Activated CD8-positive, alpha-beta memory T cell treated with anti-CD3 and anti-CD28 coated beads for 1 hour (primary cell): ENCODE measurements at regions not wholly inside any gene's neighbourhood (a gene's known extent, or its start where the extent isn't known, plus 50 kb on each side); places are given as distances from the start of the nearest gene placed in this dataset.
"Not testable (repeated sequence)": the region's sequence is repeated elsewhere in the genome, so short reads cannot be mapped to it uniquely, and the experiment has no call there.

ENCODE experiments used
- DNase-seq, 2 donors: peaks; one replicate each; pipeline ENCODE4 v3.0.0-alpha.2; 2020; ENCODE audit warnings: low read depth in 1 of 2; ENCODE audit errors: extremely low read depth in 1 of 2

DNA sequence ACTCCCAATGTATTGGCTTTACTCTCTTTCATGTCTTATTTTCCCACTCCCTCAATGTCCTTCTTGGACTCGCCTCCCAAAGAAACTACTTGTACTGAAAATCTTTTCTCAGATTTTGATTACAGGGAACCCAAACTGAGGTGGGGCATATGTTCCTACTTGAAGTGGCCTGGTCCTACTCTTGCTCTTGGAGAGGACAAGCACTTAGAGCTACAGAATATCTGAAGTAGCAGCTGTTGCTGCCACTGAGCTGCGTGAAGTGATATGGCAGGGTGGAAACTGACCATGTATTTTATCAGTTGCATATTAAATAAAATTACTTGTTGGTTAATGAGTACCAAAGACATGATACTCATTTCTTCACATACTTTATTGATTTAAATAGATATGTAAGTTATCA lies 129.5 kb downstream of the TSEN15 start:
- DNase-seq = no peak

DNA sequence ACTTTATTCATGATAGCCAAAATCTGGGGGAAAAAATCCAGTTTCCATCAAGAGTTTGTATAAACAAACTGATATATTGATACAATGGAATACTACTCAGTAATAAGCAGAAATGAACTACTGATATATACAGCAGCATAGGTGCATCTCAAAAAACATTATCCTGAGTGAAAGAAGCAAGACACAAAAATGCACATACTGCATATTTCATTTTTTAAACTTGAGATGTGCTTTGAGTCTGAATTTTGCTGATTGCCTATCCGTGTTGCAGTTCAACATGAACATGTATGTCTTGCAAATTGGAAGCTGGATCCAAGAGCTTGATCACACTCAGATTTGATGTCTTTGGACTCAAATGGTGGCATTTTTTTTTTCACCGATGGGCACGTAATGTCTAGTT lies 132.4 kb downstream of the TSEN15 start:
- no peak for DNase-seq

DNA sequence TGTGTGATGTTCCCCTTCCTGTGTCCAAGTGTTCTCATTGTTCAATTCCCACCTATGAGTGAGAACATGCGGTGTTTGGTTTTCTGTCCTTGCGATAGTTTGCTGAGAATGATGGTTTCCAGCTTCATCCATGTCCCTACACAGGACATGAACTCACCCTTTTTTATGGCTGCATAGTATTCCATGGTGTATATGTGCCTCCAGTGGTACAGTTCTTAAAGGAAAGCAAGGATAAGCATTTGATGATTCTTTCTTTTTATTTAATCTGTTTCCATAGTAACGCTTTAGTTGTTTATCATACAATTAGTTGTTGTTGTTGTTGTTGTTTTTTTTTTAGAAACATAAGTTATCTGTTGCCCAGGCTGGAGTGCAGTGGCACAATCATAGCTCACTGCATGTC lies 133.1 kb downstream of the TSEN15 start:
- DNase-seq = not testable (repeated sequence)

DNA sequence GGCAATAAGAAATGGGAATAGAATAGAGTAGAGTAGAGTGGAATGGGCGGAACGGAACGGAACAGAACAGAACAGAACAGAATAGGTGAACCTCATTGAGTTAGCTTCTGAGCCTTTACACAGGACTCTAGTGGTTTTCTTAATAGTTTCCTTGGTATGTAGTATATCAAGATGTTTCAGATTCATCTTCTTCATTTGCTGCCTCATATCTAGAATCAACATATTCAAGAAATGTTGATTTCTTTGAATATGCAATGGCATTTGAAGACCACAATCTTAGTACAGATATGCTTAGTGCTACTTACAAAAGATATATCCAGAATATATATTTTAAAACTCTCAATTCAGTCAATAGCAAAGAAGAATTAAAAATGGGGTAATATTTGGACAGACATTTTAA lies 133.8 kb downstream of the TSEN15 start:
- DNase-seq = no peak

DNA sequence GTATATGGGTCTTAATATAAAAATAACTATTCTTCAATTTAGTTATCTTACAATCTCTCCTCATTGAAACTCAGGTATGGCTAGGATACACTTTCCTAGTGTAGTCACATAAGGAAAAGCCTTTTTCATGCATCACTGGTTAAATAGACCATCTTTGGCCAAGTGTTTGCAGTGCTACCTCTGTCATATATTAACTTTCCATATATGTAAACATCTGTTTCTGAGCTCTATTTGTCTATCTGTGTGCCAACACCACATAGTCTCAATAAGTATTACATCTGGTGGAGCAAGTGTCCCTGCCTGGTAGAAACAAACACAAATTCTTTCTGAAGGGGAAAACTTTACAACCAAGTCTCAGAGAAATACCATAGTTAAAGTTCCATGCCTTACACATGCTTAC lies 134.6 kb downstream of the TSEN15 start:
- DNase-seq = no peak

DNA sequence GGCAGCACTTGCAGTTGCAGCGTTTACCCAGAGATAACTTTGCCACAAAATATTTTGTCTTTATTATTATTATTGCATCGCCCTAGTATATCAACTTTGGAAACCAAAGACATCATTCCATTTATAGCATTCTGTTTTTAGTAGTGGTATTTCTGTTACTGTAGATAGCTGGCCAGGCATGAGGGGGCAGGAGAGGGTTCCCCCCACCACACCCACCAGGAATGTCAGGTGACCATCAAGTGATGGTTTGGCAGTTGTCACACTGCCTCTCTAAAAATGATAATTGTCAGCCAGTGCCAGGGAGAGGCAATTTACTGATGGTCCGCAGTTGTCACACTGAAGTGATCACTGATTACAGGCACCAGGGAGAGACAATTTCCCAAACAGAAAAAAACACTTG lies 135.6 kb downstream of the TSEN15 start:
- DNase-seq = no peak

DNA sequence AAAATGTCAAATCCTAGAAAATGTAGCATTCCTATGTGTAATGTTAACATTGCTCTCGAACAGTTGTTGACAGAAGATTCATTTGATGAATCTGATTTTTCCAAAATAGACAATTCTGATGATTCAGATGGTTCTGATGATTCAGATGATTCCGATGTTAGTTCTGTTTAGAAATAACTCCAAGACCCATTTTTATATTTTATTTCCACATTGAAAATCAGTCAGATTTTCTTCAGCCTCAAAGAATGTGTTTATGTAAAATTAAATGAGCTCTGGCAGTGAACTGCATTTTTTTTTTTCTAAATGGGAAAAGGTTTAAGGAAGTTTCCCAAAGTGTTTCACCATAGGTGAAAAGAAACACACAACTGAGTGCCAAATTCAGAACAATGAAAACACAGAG lies 136.5 kb downstream of the TSEN15 start:
- no peak for DNase-seq

DNA sequence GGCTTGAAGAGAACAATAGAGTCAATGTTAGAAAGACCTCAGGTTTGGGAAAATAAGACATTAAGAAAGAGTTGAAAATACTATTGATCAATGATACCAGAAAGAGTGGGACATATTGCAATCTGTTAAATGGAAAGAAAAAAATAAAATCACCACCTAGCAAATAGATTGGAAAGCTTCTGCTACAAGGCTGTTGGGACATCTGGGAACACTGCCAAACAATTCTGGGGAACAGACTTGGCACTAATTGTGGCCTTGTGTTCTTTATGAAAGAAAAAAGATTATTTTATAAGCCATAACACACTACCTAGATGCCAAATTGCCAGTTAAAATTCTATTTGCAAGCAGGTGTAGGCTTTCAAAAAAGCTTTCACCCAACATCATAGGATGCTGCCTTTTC lies 137.8 kb downstream of the TSEN15 start:
- DNase-seq = no peak

DNA sequence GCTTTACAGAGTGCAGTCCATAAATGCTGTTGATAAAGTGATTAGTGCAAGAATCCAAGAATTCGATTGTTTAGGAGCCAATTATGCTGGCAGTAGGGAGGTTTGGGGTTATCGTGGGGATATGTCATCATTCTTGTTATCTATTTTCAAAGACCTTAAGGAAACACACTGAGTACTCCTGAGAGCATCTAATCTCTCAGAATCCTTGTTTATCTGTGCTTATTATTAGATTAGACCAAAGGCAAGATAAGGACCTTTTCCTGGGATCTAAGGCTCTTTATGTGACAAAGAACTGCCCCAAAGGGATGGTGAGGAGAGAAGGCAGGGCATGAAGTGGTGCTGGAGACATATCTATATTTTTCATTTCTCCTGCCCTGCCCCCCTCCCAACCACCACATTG lies 139.1 kb downstream of the TSEN15 start:
- no peak for DNase-seq

DNA sequence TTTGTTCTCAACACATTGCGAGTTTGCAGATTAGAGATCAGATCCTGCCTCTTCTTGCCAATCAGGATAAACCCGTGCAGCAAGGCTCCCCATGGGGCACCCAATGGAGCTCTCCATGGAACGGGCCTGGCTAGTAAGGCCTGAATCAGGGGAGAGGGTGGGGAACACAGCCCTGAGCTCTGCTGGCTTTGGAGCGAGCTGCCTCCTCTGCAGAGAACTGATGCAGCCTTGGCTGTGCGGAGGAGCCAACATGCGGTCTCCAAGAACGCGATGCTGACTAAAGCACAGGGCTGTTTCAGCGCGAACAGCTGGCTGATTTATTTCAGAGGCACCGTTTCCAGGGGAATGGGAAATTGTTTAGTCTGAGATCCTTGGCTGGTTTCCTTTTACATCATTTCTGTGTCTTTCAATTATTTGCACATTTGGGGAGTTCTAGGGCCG lies 139.7 kb downstream of the TSEN15 start:
- DNase-seq = no peak

DNA sequence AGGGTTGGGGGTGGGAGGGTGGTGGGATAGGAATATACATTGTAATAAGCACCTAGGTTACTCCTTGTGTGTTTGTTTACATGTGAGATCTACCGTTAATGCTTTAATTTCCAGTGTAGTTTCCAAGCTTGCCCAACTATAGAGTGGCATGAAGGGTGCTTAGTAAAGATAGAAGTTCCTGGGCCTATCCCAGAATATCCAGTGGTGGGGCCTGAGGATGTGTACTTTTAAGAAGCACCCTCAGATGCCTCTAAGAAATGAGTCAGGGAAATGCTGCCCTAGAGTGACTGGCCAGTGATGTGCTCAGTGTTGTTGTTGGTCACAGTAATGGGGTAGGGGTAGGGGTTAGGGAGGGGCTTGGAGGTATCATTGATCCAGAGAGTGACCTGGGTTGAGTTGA lies 141.3 kb downstream of the TSEN15 start:
- no peak for DNase-seq

DNA sequence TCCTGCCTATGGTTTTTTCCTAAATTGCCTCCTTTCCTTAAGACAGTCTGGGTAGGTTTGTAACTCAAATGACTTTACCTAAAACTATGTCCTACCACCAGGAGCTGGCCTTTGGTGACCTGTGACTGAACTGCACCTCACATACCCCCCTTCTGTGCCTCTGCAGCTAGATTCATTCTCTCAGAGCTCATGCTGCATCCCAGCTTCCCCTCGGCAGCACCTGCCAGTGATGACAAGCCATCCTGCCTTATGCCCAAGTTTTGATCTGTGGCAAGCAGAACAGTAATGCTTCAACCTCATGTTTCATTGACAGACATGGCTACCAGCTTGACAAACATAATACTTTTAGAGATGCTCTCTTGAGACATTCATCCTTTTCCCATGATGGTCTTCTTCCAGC lies 141.9 kb downstream of the TSEN15 start:
- DNase-seq = no peak

DNA sequence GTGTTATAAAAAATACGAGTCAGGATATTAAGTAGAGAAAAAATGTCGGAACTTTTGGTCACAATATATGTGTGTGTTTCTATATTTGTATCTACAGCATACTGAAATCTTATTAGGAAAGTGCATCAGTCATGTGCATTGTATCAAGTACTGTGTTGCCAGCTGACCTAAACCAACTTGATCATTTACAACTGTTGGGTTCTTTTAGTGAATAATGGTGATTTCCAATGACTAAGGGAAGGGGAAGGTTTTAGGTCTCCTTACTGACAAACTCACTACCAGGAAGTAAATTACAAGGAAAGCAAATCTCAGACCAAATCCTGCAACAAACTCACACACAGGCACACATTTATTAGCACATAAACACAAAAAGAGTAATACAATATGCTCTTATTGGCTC lies 142.7 kb downstream of the TSEN15 start:
- no peak for DNase-seq

DNA sequence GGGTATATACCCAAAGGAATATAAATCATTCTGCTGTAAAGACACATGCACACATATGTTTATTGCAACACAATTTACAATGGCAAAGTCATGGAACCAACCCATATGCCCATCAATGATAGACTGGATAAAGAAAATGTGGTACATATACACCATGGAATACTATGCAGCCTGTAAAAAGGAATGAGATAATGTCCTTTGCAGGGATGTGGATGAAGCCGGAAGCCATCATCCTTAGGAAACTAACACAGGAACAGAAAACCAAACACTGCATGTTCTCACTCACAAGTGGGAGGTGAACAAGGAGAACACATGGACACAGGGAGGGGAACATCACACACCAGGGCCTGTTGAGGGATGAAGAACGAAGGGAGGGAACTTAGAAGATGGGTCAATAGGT lies 144.2 kb downstream of the TSEN15 start:
- DNase-seq = not testable (repeated sequence)

DNA sequence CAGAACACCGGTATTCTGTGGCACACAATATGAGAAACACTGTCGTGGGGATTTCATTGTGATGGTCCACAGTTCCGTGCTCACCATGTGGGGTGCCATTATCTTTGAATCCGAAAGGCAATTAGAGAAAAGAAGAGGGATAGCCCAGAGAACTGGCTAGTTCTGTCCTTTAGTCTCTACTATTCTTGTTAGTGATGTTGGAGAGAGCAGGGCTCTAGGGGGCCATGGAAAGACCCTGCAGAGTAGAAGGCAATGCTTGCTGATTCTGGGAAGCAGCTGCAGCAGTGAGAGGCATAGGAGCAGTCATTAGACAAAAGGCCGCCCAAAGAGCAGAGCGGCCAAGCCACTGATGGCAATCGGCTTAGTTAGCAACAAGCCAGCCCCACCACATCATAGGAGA lies 146.3 kb downstream of the TSEN15 start:
- no peak for DNase-seq

DNA sequence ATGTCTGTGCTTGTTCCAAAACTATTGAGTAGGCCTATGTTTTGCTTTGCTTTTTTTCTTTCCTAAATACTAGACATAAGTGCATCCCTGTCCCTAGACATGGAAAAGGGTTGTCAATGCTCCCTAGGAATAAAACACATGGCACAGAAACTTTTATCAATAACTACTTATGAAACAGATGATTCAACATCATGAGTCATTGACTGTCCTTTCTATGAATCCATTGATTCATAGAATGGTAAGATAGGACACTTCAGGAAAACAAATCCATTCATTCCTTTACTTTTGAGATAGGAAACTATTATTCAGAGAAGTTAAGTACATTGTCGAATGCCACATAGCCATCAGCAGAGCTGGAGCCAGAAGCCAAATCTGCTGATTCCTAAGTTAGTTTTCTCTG lies 147.5 kb downstream of the TSEN15 start:
- DNase-seq = no peak

DNA sequence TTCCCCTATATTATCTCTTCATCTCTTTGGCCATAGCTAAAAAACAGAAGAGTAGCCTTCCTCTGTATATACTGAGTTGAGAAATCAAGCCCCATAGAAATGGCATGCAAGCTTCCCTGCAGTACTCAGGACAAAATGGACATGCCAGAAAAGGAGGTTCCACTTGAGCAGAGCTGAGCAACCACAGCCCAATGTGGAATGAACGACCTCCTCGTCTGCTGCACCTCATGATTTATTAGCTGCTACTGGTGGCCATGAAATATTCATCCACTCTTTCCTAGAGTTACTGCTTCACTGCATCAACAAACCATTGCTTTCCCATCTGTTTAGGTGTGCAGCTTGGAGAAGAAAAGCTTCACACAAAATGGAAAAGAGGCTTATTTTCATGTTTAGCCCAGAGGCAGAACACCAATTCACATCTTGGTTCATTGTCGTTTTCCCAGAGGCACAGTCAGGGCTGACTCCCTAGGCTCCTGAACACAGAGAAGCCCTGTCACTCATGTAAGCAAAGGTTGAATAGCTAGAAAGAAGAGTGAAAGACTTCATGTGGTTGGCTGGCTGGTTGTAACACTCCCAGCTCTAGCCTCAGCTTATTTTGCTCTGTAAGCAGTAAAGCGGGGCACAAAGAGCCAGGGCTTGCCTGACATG lies 148.0 kb downstream of the TSEN15 start:
- DNase-seq = no peak

DNA sequence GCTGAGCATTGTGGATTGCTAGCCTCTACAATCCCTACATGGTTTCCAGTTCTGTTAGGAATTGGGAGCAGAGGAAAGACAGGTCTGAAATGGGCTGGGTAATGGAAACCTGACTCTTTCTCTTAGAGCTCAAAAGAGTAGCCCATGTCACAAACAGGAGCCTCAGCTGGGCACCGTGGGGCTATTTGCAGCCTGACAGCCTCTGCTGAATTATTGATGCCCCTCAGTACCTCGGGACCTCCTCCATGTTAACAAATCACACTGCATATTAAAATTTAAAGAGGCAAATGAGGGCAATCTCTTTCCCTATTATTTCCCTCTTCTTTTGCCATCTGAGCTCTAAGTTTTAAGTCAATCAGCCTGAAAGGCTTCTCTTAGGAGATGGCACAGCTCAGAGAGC lies 157.1 kb downstream of the TSEN15 start:
- no peak for DNase-seq

DNA sequence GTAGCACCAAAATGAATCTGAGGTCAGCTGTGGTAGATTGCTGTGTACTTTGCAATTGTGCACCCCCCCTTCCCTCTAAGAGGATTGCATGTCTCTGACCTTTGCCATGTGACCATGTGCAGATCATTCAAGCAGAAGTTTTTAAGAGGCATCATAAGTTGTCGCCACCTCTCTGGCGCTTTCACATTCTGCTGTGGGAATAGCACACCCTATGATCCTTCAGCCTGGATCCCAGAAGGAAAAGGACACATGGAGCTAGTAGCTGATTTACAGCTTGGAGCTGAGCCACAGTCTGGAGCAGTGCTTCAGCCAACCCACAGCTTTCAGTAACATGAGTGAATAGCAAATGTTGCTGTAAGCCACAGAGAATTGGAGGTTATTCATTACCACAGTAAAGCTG lies 158.5 kb downstream of the TSEN15 start:
- DNase-seq = no peak

DNA sequence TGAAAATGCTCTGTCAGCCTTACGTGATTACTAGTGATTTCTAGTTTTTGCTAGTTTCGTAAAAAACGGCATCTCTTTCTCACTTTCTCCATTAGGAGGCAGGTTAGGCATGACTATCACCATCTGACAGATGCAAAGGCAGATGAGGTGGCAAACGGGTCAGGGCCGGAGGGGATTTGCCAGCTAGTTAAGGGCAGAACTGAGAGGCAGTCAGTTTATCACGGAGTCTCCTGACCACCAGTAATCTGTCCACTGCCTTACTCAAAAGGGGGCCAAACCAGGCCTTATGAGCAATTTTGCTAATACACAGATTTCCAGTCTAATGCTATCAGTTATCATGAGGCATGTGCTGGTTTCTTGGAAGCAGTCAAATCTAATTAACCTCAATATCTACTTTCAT lies 159.3 kb downstream of the TSEN15 start:
- no peak for DNase-seq

DNA sequence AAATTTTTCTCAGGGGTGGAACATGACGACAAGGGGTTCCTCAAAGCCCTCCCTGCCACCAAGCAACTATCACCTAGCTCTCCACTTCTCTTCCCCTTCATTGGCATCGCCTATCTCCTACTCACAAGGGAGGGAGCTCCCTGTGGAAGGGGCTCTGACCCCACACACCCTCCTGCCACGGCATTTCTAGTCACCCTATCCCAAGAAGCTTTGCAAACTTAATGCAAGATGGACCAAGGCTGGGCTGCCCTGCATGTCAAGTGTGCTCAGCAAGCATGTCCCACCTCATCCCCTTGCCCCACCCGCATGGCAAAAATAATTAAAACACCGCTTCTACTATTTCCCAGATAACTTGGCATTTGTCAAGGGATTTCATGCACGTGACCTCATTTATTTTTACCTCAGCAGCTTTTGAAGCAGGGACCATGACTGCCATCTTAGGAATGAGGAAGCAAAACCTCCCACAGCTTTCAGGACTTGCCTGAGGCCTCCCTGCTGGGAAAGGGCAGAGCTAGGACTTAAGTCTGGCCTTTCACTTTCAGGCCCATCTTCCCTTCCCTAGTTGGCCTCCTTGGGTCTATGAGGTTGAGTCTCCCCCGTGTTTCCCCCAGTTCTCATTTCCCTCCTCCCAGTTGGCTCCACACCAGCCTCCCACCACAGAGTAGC lies 161.3 kb downstream of the TSEN15 start:
- DNase-seq = no peak

DNA sequence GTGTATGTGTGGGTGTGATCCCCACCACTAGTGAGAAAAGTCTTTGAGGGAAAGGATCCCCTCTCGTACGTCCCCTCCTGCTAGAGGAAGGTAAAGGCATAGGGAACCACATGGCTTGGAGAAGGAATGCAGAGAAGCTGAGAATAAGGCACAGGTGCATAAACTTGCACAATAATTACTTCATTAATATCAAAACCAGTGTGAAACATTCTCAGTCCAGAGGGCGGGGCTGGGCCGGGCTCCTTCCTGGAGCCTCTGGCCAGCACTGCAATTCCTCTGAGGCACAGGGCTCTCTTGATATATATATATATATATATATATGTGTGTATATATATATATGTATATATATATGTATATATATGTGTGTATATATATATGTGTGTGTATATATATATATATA lies 162.6 kb downstream of the TSEN15 start:
- no peak for DNase-seq
